Stomach (tissue), 4 donors: ENCODE measurements at regions not wholly inside any gene's neighbourhood (a gene's known extent, or its start where the extent isn't known, plus 50 kb on each side); places are given as distances from the start of the nearest gene placed in this dataset.

Source experiments
- EP300 ChIP-seq: sonication (generic); formaldehyde crosslinking; IDR thresholded peaks from one replicate; pipeline ENCODE4 v1.6.1; 2017; ENCODE audit warnings: antibody characterized with exemption
- POLR2A ChIP-seq, 4 donors: fragments of 450-650 bp; IDR thresholded peaks; one replicate each; pipeline ENCODE4 v1.6.1; 2016; ENCODE audit warnings: antibody characterized with exemption in 4 of 4, control low read depth in 2 of 4, mild to moderate bottlenecking in 1 of 4, moderate library complexity in 1 of 4
- TF ChIP-seq, protein P1 (sequence below), 7 experiments: fragments of 450-650 bp in 4 of 7; fragments of 200-600 bp in 3 of 7; sonication (generic) in 3 of 7; IDR thresholded peaks; one replicate each; pipeline ENCODE4 v1.5.1; 2016 to 2019; ENCODE audit warnings: antibody characterized with exemption in 7 of 7, control low read depth in 2 of 7, mild to moderate bottlenecking in 1 of 7

DNA sequence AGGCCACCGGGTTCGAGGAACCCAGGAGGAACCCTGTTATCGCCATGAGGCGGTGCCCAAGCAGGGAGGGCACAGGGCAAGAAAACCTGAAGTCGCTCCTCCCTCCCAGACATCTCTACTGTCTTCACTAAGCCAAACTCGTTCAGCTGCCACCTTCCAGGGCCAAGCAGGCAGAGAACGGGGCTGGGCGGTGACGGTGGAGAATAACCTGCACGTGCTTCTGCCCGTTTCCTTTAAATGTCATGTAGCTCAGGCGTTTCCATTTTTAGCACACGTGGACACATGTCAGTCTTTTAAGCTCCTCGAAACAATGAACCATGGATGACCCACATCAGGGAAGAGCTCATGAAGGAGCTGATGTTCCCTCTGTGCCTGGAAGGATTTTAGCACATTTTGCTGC lies 124.3 kb upstream of the KLF6 start:
- TF ChIP-seq, protein P1, sequence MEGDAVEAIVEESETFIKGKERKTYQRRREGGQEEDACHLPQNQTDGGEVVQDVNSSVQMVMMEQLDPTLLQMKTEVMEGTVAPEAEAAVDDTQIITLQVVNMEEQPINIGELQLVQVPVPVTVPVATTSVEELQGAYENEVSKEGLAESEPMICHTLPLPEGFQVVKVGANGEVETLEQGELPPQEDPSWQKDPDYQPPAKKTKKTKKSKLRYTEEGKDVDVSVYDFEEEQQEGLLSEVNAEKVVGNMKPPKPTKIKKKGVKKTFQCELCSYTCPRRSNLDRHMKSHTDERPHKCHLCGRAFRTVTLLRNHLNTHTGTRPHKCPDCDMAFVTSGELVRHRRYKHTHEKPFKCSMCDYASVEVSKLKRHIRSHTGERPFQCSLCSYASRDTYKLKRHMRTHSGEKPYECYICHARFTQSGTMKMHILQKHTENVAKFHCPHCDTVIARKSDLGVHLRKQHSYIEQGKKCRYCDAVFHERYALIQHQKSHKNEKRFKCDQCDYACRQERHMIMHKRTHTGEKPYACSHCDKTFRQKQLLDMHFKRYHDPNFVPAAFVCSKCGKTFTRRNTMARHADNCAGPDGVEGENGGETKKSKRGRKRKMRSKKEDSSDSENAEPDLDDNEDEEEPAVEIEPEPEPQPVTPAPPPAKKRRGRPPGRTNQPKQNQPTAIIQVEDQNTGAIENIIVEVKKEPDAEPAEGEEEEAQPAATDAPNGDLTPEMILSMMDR (IDR thresholded peaks at IDR 0.05), result no peak
- TF ChIP-seq POLR2A (IDR thresholded peaks at IDR 0.05), result no peak
- TF ChIP-seq EP300, result no peak
